ENCODE measurements at regions not wholly inside any gene's neighbourhood (a gene's known extent, or its start where the extent isn't known, plus 50 kb on each side); places are given as distances from the start of the nearest gene placed in this dataset.

- intact Hi-C loops (cut with DNase I), result no loop called here
- H3K36me3 ChIP-seq, result no peaks in the 10 kb centered on the region
- no peak for ATAC-seq
These were observed 225.7 kb downstream of the ARL6IP6 start for GRCh38 chr2:152944099-152944498.

GRCh38 chr2:152942940-152943440 lies 224.6 kb downstream of the ARL6IP6 start:
- ATAC-seq (no peak), DNase-seq (no peak)
- Histone ChIP-seq H3K27me3 (no peaks in the 10 kb centered on the region), H3K4me3 (no peak overlapping the region), H3K36me3 (no peaks in the 10 kb centered on the region), H3K4me1 (no peaks in the 10 kb centered on the region), H3K27ac (no peak overlapping the region), H3K9me3 (no peaks in the 10 kb centered on the region)
- TF ChIP-seq CTCF (IDR thresholded peaks at IDR 0.05), result no peak
- TF ChIP-seq POLR2A (IDR thresholded peaks at IDR 0.05), result no peak
- intact Hi-C loops (cut with DNase I), result no loop called here
- WGBS (ENCODE audit: insufficient coverage, low coverage, low lambda C conversion rate, missing lambda C conversion rate), result 62% methylated on average over 3 of the region's 3 CpGs

More at GRCh38 chr2:152944099-152944498, 225.7 kb downstream of the ARL6IP6 start:
- TF ChIP-seq CTCF (IDR thresholded peaks at IDR 0.05), result no peak
- no peak for TF ChIP-seq POLR2A (IDR thresholded peaks at IDR 0.05)
- Histone ChIP-seq H3K27me3 (no peaks in the 10 kb centered on the region), H3K4me1 (no peaks in the 10 kb centered on the region), H3K27ac (no peak overlapping the region), H3K9me3 (no peaks in the 10 kb centered on the region), H3K4me3 (no peak overlapping the region)
- WGBS (ENCODE audit: insufficient coverage, low coverage, low lambda C conversion rate, missing lambda C conversion rate), result 27% methylated on average over 2 of the region's 2 CpGs
- DNase-seq, result no peak

- no peak for ATAC-seq
- no peak for DNase-seq
- Histone ChIP-seq H3K27ac (no peak overlapping the region), H3K4me1 (no peaks in the 10 kb centered on the region), H3K9me3 (no peaks in the 10 kb centered on the region), H3K4me3 (no peak overlapping the region), H3K27me3 (no peaks in the 10 kb centered on the region), H3K36me3 (no peaks in the 10 kb centered on the region)
- TF ChIP-seq CTCF (IDR thresholded peaks at IDR 0.05) (no peak), POLR2A (IDR thresholded peaks at IDR 0.05) (no peak)
- intact Hi-C loops (cut with DNase I), result no loop called here
- WGBS (ENCODE audit: insufficient coverage, low coverage, low lambda C conversion rate, missing lambda C conversion rate), result 67% methylated on average over 2 of the region's 2 CpGs
These were observed 212.1 kb downstream of the ARL6IP6 start for GRCh38 chr2:152930501-152930900.

GRCh38 chr2:152929628-152930027 lies 211.2 kb downstream of the ARL6IP6 start:
- Histone ChIP-seq H3K27ac (no peak overlapping the region), H3K27me3 (no peaks in the 10 kb centered on the region), H3K4me3 (no peak overlapping the region), H3K36me3 (no peaks in the 10 kb centered on the region), H3K4me1 (no peaks in the 10 kb centered on the region), H3K9me3 (no peaks in the 10 kb centered on the region)
- TF ChIP-seq POLR2A (IDR thresholded peaks at IDR 0.05), result no peak
- TF ChIP-seq CTCF (IDR thresholded peaks at IDR 0.05), result no peak
- no peak for DNase-seq
- 90% methylated on average over 3 of the region's 3 CpGs for WGBS (ENCODE audit: insufficient coverage, low coverage, low lambda C conversion rate, missing lambda C conversion rate)
- intact Hi-C loops (cut with DNase I), result no loop called here
- no peak for ATAC-seq
